SU-DHL-6 (cell line): ENCODE measurements at regions not wholly inside any gene's neighbourhood (a gene's known extent, or its start where the extent isn't known, plus 50 kb on each side); places are given as distances from the start of the nearest gene placed in this dataset.

ENCODE experiments used
- H2AFZ ChIP-seq: fragments of 200-600 bp; sonication (generic); 2 replicates; pipeline ENCODE4 v1.6.1; 2014; ENCODE audit warnings: low read depth, mild to moderate bottlenecking, moderate library complexity, mixed read lengths, antibody characterized with exemption, low read length; ENCODE audit not compliant: severe bottlenecking
- H3F3A ChIP-seq: fragments of 200-600 bp; shearing (Covaris generic); 2 replicates; pipeline ENCODE4 v1.6.0; 2016; ENCODE audit warnings: antibody characterized with exemption, mild to moderate bottlenecking; ENCODE audit not compliant: insufficient read depth
- H3K27ac ChIP-seq: fragments of 200-600 bp; sonication (generic); 2 replicates; pipeline ENCODE4 v1.5.1; 2016; ENCODE audit warnings: low read depth, mild to moderate bottlenecking, low read length, moderate library complexity, mixed read lengths
- H3K27me3 ChIP-seq: fragments of 200-600 bp; sonication (generic), shearing (Covaris generic); 2 replicates; pipeline ENCODE4 v1.6.0; 2014; ENCODE audit warnings: mild to moderate bottlenecking, low read length
- H3K36me3 ChIP-seq: fragments of 200-600 bp; sonication (generic); 2 replicates; pipeline ENCODE4 v1.6.1; 2014; ENCODE audit warnings: mild to moderate bottlenecking, low read length, mixed read lengths
- H3K4me2 ChIP-seq: fragments of 300-600, 200-600 bp; shearing (Covaris generic), sonication (generic); 2 replicates; pipeline ENCODE4 v1.6.0; 2014; ENCODE audit warnings: low read length, low read depth, mild to moderate bottlenecking; ENCODE audit not compliant: poor library complexity, severe bottlenecking
- H3K4me3 ChIP-seq: fragments of 200-600 bp; sonication (generic); 2 replicates; pipeline ENCODE4 v1.5.1; 2014; ENCODE audit warnings: antibody characterized with exemption, low read length, mild to moderate bottlenecking, mixed read lengths; ENCODE audit not compliant: insufficient read depth, poor library complexity, severe bottlenecking
- H3K79me2 ChIP-seq: fragments of 200-600 bp; sonication (generic); 2 replicates; pipeline ENCODE4 v1.6.1; 2014; ENCODE audit warnings: mild to moderate bottlenecking, low read length, moderate library complexity; ENCODE audit not compliant: insufficient read depth
- H3K9ac ChIP-seq: fragments of 200-600 bp; sonication (generic); 2 replicates; pipeline ENCODE4 v1.7.0; 2014; ENCODE audit warnings: mild to moderate bottlenecking, low read length
- H3K9me2 ChIP-seq: fragments of 200-600 bp; sonication (generic); replicated peaks from 2 replicates; pipeline ENCODE4 v1.6.1; 2014; ENCODE audit warnings: low read length; ENCODE audit not compliant: insufficient read depth
- H3K9me3 ChIP-seq: fragments of 200-600 bp; sonication (generic); 2 replicates; pipeline ENCODE4 v1.6.1; 2014; ENCODE audit warnings: low read length, mixed read lengths; ENCODE audit not compliant: insufficient read depth
- H4K20me1 ChIP-seq: fragments of 200-600 bp; sonication (generic); 2 replicates; pipeline ENCODE4 v1.6.1; 2014; ENCODE audit warnings: low read depth, mild to moderate bottlenecking, antibody characterized with exemption, low read length, moderate library complexity, mixed read lengths
- EZH2phosphoT487 ChIP-seq: fragments of 200-600 bp; sonication (generic), shearing (Covaris generic); conservative IDR thresholded peaks from 2 replicates; pipeline ENCODE4 v1.6.1; 2018; ENCODE audit warnings: mild to moderate bottlenecking, antibody characterized with exemption, low read length, moderate library complexity, mixed read lengths
- TF ChIP-seq, protein P1 (sequence below): fragments of 200-600 bp; sonication (generic); IDR thresholded peaks from one replicate; pipeline ENCODE4 v1.5.1; 2017; ENCODE audit warnings: antibody characterized with exemption, mild to moderate bottlenecking, low read length, moderate library complexity; ENCODE audit not compliant: insufficient read depth, poor library complexity, severe bottlenecking

DNA sequence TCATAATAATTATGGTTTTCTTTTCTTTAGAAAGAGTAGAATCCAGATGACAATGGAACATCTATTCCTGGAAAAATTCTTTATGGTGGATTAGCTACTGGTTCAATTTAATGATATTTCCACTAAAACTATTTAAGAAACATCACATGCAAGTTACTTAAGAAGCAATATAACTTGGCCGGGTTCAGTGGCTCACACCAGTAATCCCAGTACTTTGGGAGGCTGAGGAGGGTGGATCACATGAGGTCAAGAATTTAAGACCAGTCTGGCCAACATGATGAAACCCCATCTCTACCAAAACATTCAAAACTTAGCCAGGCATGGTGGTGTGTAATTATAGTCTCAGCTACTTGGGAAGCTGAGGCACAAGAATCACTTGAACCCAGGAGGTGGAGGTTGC lies 65.9 kb upstream of the SMLR1 start:
- Histone ChIP-seq H3K9me3 (no peaks in the 10 kb centered on the region), H3K36me3 (no peaks in the 10 kb centered on the region)

DNA sequence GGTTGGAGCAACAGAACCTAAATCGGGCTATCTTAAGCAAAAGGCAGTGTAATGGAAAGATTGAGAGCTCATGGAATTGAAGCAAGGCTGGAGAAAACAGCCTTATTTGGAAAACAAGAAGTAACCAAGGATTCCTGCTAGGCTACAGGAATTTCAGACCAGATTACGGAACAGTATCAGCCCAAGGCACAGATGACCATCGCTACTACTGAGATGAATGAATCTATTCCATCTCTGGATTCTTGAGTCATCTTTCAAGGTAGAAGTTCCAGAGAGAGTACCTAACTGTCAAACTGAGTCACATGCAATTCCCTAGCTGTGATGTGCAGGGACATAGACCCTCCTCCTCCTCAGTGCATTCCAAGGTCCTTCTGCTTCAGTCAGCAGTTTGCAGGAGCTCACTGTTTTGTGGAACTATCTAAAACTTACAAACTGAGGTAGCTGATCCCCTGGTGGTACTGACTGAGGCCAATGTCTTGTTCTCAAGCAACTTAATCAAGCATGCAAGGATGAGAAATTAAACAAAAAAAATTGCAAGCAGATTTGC lies 62.0 kb upstream of the SMLR1 start:
- no peak overlapping the region for H3K9ac ChIP-seq
- no peaks in the 10 kb centered on the region for H3F3A ChIP-seq
- no peaks in the 10 kb centered on the region for H3K27me3 ChIP-seq
- no peak overlapping the region for H2AFZ ChIP-seq
- no peaks in the 10 kb centered on the region for H3K36me3 ChIP-seq
- H4K20me1 ChIP-seq, result no peaks in the 10 kb centered on the region
- H3K4me2 ChIP-seq, result no peak overlapping the region
- H3K27ac ChIP-seq, result no peak overlapping the region
- TF ChIP-seq, protein P1, sequence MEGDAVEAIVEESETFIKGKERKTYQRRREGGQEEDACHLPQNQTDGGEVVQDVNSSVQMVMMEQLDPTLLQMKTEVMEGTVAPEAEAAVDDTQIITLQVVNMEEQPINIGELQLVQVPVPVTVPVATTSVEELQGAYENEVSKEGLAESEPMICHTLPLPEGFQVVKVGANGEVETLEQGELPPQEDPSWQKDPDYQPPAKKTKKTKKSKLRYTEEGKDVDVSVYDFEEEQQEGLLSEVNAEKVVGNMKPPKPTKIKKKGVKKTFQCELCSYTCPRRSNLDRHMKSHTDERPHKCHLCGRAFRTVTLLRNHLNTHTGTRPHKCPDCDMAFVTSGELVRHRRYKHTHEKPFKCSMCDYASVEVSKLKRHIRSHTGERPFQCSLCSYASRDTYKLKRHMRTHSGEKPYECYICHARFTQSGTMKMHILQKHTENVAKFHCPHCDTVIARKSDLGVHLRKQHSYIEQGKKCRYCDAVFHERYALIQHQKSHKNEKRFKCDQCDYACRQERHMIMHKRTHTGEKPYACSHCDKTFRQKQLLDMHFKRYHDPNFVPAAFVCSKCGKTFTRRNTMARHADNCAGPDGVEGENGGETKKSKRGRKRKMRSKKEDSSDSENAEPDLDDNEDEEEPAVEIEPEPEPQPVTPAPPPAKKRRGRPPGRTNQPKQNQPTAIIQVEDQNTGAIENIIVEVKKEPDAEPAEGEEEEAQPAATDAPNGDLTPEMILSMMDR, result no peak
- no peak for TF ChIP-seq EZH2phosphoT487
- no peaks in the 10 kb centered on the region for H3K9me2 ChIP-seq
- H3K9me3 ChIP-seq, result no peaks in the 10 kb centered on the region
- H3K79me2 ChIP-seq, result no peaks in the 10 kb centered on the region
- no peak overlapping the region for H3K4me3 ChIP-seq

More for the DNA sequence above, 65.9 kb upstream of the SMLR1 start:
- no peak overlapping the region for H3K27ac ChIP-seq
- H2AFZ ChIP-seq, result no peak overlapping the region
- no peaks in the 10 kb centered on the region for H3K27me3 ChIP-seq
- no peaks in the 10 kb centered on the region for H3K79me2 ChIP-seq
- no peaks in the 10 kb centered on the region for H4K20me1 ChIP-seq
- H3K9me2 ChIP-seq, result no peaks in the 10 kb centered on the region
- no peak overlapping the region for H3K4me2 ChIP-seq
- H3F3A ChIP-seq, result no peaks in the 10 kb centered on the region
- no peak overlapping the region for H3K9ac ChIP-seq
- no peak for TF ChIP-seq EZH2phosphoT487
- TF ChIP-seq, protein P1, result no peak
- no peak overlapping the region for H3K4me3 ChIP-seq

DNA sequence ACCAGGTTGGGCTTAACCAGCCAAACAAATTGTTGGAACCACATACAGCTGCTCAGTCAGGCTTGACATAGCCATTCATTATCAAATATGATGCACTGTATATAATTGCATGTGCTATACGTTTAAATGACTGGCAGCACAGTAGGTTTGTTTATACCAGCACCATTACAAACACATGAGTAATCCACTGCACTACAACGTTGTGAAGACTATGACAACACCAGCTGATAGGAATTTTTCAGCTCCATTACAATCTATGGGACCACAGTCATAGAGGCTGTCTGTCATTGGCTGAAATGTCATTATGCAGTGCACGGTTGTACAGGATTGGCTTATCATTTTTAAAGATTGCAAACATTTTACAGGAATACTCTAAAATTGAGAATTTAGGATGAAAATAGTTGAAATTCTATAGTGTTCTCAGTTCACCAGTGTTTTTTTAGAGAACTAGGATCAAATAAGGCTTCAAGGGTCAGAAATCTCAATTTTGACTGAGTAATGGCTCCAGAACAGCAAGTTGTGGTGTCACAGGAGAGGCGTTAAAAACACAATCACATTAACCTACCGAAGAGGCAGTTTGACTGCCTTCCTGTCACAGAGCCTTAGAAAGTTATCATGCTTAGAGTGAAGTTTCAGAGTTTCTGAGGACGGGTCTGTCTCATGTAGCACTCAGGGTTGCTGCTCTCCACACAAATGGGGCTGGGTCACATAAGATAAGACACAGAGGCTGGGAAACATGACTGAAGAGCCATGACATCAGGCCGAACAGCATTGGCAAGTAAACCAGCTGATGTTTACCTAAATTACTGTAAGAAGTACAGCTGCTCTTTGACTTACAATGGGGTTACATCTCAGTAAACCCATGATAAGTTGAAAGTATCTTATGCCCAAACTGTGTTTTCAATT lies 60.7 kb upstream of the SMLR1 start:
- Histone ChIP-seq H3K9ac (no peak overlapping the region), H4K20me1 (no peaks in the 10 kb centered on the region), H2AFZ (no peak overlapping the region), H3K9me3 (no peaks in the 10 kb centered on the region), H3F3A (no peaks in the 10 kb centered on the region), H3K79me2 (no peaks in the 10 kb centered on the region), H3K27me3 (no peaks in the 10 kb centered on the region), H3K36me3 (no peaks in the 10 kb centered on the region), H3K27ac (no peak overlapping the region), H3K4me2 (no peak overlapping the region), H3K9me2 (no peaks in the 10 kb centered on the region), H3K4me3 (no peak overlapping the region)
- no peak for TF ChIP-seq EZH2phosphoT487
- TF ChIP-seq, protein P1, result no peak
